ENCODE measurements at regions not wholly inside any gene's neighbourhood (a gene's known extent, or its start where the extent isn't known, plus 50 kb on each side); places are given as distances from the start of the nearest gene placed in this dataset.
"Not testable (repeated sequence)": the region's sequence is repeated elsewhere in the genome, so short reads cannot be mapped to it uniquely, and the experiment has no call there.

DNA sequence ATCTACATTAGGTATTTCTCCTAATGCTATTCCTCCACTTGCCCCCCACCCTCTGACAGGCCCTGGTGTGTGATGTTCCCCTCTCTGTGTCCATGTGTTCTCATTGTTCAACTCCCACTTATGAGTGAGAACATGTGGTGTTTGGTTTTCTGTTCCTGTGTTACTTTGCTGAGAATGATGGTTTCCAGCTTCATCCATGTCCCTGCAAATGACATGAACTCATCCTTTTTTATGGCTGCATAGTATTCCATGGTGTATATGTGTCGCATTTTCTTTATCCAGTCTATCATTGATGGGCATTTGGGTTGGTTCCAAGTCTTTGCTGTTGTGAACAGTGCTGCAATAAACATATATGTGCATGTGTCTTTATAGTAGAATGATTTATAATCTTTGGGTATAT is 50.6 kb upstream of the GRHL3 start:
- H3K27ac ChIP-seq; DNase-seq (ENCODE audit: low spot score in 2 of 2); intact Hi-C loops (cut with DNase I); H3K9me3 ChIP-seq; H3K36me3 ChIP-seq; H3K4me3 ChIP-seq; H3K27me3 ChIP-seq; H3K4me1 ChIP-seq: not testable (repeated sequence)

DNA sequence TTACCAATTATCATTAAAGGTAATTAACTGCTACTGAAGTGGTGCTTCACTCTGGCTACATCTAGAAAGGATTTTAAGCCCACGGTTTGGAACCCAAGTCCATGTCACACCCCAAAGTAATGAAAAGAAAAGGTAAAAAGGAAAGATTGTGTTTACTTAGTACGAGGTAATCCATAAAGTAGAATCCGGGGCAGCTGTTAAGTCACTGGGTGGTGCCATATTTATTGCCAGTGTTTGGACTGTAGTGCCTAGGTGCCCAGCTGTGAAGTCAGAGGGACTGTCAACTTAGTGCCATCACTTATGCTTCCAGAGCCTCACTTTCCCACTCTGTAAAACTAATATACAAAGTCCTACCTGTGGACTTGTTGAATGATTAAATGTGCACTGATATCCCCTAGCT is 52.2 kb upstream of the GRHL3 start:
- TF ChIP-seq, protein P1, sequence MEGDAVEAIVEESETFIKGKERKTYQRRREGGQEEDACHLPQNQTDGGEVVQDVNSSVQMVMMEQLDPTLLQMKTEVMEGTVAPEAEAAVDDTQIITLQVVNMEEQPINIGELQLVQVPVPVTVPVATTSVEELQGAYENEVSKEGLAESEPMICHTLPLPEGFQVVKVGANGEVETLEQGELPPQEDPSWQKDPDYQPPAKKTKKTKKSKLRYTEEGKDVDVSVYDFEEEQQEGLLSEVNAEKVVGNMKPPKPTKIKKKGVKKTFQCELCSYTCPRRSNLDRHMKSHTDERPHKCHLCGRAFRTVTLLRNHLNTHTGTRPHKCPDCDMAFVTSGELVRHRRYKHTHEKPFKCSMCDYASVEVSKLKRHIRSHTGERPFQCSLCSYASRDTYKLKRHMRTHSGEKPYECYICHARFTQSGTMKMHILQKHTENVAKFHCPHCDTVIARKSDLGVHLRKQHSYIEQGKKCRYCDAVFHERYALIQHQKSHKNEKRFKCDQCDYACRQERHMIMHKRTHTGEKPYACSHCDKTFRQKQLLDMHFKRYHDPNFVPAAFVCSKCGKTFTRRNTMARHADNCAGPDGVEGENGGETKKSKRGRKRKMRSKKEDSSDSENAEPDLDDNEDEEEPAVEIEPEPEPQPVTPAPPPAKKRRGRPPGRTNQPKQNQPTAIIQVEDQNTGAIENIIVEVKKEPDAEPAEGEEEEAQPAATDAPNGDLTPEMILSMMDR (IDR thresholded peaks at IDR 0.05), result no peak
- intact Hi-C loops (cut with DNase I), result no loop called here
- no peak for DNase-seq (ENCODE audit: low spot score in 2 of 2)

DNA sequence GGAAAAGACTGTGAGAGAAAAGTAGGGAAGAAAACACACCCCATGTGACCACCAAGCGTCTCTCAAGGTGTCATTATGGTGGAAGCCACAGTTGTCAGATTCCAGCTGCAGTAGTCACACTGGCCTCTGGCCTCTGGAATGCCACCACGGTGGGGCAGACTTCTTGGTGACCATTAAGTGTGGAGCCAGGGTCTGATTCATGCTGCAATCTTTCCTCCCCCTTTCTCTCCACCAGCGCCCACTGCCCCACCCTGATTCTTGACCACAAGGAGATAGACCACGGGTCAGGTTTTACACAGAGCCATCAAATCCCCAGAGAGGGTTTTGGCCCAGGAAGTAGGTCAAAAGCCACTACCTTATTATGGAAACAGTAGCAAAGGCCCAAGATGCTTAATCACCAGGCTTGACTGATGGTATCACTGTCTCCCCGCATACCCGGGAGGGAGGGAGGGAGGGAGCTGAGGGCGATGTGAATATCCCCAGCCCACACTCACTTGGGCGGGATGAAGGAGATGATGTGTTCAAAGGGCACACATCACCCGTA is 52.7 kb upstream of the GRHL3 start:
- intact Hi-C loops (cut with DNase I), result no loop called here
- Histone ChIP-seq H3K27me3 (no peaks in the 10 kb centered on the region), H3K9me3 (no peaks in the 10 kb centered on the region), H3K36me3 (no peaks in the 10 kb centered on the region), H3K4me3 (no peak overlapping the region), H3K4me1 (no peaks in the 10 kb centered on the region), H3K27ac (no peak overlapping the region)
- TF ChIP-seq, protein P1 (IDR thresholded peaks at IDR 0.05), result no peak
- DNase-seq (ENCODE audit: low spot score in 2 of 2), result no peak

More for the DNA sequence above, 52.2 kb upstream of the GRHL3 start:
- Histone ChIP-seq H3K36me3 (no peaks in the 10 kb centered on the region), H3K4me1 (no peaks in the 10 kb centered on the region), H3K27ac (no peak overlapping the region), H3K9me3 (no peaks in the 10 kb centered on the region), H3K4me3 (no peak overlapping the region), H3K27me3 (no peaks in the 10 kb centered on the region)

DNA sequence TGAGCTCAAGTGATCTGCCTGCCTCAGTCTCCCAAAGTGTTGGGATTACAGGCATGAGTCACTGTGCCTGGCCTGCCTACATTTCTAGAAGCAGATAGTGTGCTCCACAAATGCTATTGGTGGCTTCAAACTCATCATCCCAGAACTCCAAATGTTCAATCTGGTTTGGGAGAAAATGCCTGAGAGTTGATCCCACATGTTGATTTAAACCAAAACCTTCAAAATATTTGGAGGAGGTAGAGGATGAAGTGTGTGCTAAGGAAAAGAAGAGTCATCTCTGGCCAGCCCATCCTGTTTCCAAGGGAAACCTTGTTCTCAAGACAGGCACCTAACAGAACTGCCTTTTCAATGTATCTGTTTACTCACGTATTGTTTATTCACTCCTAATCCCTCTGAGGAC is 55.4 kb upstream of the GRHL3 start:
- H3K9me3 ChIP-seq, result no peaks in the 10 kb centered on the region
- H3K27me3 ChIP-seq, result no peaks in the 10 kb centered on the region
- H3K27ac ChIP-seq, result no peak overlapping the region
- TF ChIP-seq, protein P1 (IDR thresholded peaks at IDR 0.05), result no peak
- no peak overlapping the region for H3K4me3 ChIP-seq
- no peaks in the 10 kb centered on the region for H3K36me3 ChIP-seq
- intact Hi-C loops (cut with DNase I), result no loop called here
- DNase-seq (ENCODE audit: low spot score in 2 of 2), result no peak
- no peaks in the 10 kb centered on the region for H3K4me1 ChIP-seq

DNA sequence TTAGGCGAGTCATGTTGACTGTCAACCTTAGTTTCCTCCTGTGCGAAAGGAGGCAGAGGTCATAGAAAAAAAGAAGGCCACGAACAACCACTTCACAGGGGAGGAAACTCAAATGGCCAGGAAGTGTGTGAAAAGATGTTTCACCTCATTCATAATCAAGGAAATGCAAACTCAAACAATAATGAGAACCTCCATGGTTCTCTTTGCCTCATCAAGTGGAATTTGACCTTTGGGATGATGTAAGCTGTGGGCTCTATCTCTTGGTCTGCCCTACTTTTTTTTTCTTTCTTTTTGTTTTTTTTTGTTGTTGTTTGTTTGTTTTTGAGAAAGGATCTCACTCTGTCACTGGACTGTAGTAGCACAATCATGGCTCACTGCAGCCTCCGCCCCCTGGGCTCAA is 55.9 kb upstream of the GRHL3 start:
- H3K36me3 ChIP-seq, result no peaks in the 10 kb centered on the region
- TF ChIP-seq, protein P1 (IDR thresholded peaks at IDR 0.05), result no peak
- H3K27ac ChIP-seq, result no peak overlapping the region
- no peak for DNase-seq (ENCODE audit: low spot score in 2 of 2)
- no peaks in the 10 kb centered on the region for H3K9me3 ChIP-seq
- no peaks in the 10 kb centered on the region for H3K27me3 ChIP-seq
- H3K4me1 ChIP-seq, result no peaks in the 10 kb centered on the region
- intact Hi-C loops (cut with DNase I), result no loop called here
- H3K4me3 ChIP-seq, result no peak overlapping the region

DNA sequence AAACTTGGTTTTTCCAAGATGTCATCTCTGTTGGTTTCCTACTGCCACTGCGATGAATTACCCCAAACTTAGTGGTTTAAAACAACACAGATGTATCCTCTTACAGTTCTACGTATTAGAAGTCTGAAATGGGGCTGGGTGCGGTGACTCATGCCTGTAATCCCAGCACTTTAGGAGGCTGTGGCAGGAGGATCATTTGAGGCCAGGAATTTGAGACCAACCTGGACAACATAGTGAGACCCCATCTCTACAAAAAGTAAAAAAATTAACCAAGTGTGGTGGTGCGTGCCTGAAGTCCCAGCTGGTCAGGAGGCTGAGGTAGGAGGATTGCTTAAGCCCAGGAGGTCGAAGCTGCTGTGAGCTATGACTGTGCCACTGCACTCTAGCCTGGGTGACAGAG is 57.2 kb upstream of the GRHL3 start:
- Histone ChIP-seq H3K36me3 (no peaks in the 10 kb centered on the region), H3K27ac (no peak overlapping the region), H3K4me1 (no peaks in the 10 kb centered on the region), H3K4me3 (no peak overlapping the region), H3K27me3 (no peaks in the 10 kb centered on the region), H3K9me3 (no peaks in the 10 kb centered on the region)
- DNase-seq (ENCODE audit: low spot score in 2 of 2), result no peak
- intact Hi-C loops (cut with DNase I), result no loop called here
- TF ChIP-seq, protein P1 (IDR thresholded peaks at IDR 0.05), result no peak

All from ascending aorta (tissue), 2 donors.